ENCODE measurements at regions not wholly inside any gene's neighbourhood (a gene's known extent, or its start where the extent isn't known, plus 50 kb on each side); places are given as distances from the start of the nearest gene placed in this dataset.

GRCh38 chr10:65328486-65328885, 1597.3 kb upstream of the LRRTM3 start:
- TF ChIP-seq, protein P1, sequence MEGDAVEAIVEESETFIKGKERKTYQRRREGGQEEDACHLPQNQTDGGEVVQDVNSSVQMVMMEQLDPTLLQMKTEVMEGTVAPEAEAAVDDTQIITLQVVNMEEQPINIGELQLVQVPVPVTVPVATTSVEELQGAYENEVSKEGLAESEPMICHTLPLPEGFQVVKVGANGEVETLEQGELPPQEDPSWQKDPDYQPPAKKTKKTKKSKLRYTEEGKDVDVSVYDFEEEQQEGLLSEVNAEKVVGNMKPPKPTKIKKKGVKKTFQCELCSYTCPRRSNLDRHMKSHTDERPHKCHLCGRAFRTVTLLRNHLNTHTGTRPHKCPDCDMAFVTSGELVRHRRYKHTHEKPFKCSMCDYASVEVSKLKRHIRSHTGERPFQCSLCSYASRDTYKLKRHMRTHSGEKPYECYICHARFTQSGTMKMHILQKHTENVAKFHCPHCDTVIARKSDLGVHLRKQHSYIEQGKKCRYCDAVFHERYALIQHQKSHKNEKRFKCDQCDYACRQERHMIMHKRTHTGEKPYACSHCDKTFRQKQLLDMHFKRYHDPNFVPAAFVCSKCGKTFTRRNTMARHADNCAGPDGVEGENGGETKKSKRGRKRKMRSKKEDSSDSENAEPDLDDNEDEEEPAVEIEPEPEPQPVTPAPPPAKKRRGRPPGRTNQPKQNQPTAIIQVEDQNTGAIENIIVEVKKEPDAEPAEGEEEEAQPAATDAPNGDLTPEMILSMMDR (IDR thresholded peaks at IDR 0.05; ENCODE audit: low read depth, low read length, missing control alignments): no peak
- no peak overlapping the region for H3K4me3 ChIP-seq (ENCODE audit: low read depth, low read length)
- no peak for DNase-seq (ENCODE audit: low read depth)

- no peak overlapping the region for H3K4me3 ChIP-seq (ENCODE audit: low read depth, low read length)
- TF ChIP-seq, protein P1 (IDR thresholded peaks at IDR 0.05; ENCODE audit: low read depth, low read length, missing control alignments): no peak
- no peak for DNase-seq (ENCODE audit: low read depth)
Measured at GRCh38 chr10:65335311-65335710, 1590.5 kb upstream of the LRRTM3 start.

GRCh38 chr10:65340340-65340739, 1585.5 kb upstream of the LRRTM3 start:
- TF ChIP-seq, protein P1 (IDR thresholded peaks at IDR 0.05; ENCODE audit: low read depth, low read length, missing control alignments): no peak
- no peak overlapping the region for H3K4me3 ChIP-seq (ENCODE audit: low read depth, low read length)
- no peak for DNase-seq (ENCODE audit: low read depth)

- no peak for DNase-seq (ENCODE audit: low read depth)
- H3K4me3 ChIP-seq (ENCODE audit: low read depth, low read length): no peak overlapping the region
- TF ChIP-seq, protein P1 (IDR thresholded peaks at IDR 0.05; ENCODE audit: low read depth, low read length, missing control alignments): no peak
Measured at GRCh38 chr10:65341323-65341925, 1584.4 kb upstream of the LRRTM3 start.

DNA sequence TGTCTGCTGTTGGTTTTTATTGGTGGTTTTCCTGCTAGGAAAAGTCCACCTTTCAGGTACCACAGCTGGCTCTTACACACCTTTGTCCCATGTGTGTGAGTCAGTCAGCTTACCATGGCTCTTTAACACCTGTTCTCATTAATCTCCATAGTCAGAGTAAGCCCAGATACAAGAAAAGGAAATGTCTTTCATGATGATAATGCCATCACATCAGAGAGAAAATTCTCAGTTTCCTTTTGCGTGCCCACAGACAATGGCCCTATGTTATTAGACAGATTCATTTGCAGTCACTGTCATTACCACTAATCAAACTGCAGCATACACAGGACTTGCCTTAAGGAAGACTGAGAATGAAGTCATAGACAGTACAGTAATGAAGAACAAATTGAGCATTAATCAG, 1583.6 kb upstream of the LRRTM3 start:
- TF ChIP-seq, protein P1 (IDR thresholded peaks at IDR 0.05; ENCODE audit: low read depth, low read length, missing control alignments): no peak
- DNase-seq (ENCODE audit: low read depth): no peak
- no peak overlapping the region for H3K4me3 ChIP-seq (ENCODE audit: low read depth, low read length)

DNA sequence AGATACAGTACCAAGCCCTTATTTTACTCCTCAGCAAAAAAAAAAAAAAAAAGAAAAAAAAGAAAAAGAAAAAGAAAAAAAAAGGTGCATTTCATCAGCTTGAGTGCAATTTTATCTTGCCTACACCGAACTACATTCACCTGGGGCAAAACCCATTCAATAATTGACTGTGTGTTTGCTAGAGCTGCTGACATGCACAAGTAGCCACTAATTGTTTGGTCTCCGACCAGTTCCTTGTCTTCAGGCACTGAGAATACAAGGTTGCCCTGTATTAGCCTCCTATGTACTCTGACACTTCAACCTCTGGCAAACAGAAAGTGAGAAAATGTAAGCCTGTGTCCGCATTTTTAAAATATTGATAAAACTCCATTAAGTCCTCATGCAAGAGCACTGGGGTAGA, 1579.4 kb upstream of the LRRTM3 start:
- TF ChIP-seq, protein P1 (IDR thresholded peaks at IDR 0.05; ENCODE audit: low read depth, low read length, missing control alignments): no peak
- H3K4me3 ChIP-seq (ENCODE audit: low read depth, low read length): no peak overlapping the region
- DNase-seq (ENCODE audit: low read depth): no peak

- TF ChIP-seq, protein P1 (IDR thresholded peaks at IDR 0.05; ENCODE audit: low read depth, low read length, missing control alignments): no peak
- no peak overlapping the region for H3K4me3 ChIP-seq (ENCODE audit: low read depth, low read length)
- no peak for DNase-seq (ENCODE audit: low read depth)
Measured at GRCh38 chr10:65348637-65349036, 1577.2 kb upstream of the LRRTM3 start.

Data from GM12864 (cell line).